ENCODE measurements at regions not wholly inside any gene's neighbourhood (a gene's known extent, or its start where the extent isn't known, plus 50 kb on each side); places are given as distances from the start of the nearest gene placed in this dataset.

DNA sequence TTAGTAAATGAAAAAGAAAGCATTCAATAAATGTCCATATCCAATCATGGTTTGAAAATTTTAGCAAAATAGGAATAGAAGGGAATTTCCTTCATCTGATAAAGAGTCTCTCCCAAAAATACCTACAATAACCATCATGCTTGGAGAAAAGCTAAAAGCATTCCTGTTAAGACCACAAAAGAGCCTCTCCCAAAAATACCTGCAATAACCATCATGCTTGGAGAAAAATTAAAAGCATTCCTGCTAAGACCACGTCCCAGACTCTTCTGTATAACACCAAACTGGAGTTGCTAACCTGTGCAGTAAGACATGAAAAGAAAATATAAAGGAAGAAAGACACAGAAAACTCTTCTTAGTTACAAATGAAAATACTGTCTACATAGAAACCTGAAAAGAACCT lies 69.4 kb downstream of the LINC01488 start:
- H3K4me3 ChIP-seq, result no peak overlapping the region
- H3K27ac ChIP-seq, result no peak overlapping the region
- ChIA-PET CTCF (no interaction called here), POLR2A (no interaction called here)
- 26% methylated on average over 1 of the region's 1 CpG for WGBS (ENCODE audit: missing lambda C conversion rate)
- DNase-seq (ENCODE audit: low read depth in 1 of 2, low spot score in 1 of 2), result no peak
- no peak overlapping the region for H3K4me2 ChIP-seq
- FAIRE-seq, result no peak
- peaks cover 31% of the 10 kb centered on the region for H3K9me3 ChIP-seq
- TF ChIP-seq FOSL2 (IDR thresholded peaks at IDR 0.05) (no peak), FOSL2 (CRISPR knock-in tag; IDR thresholded peaks at IDR 0.05) (no peak), KDM1A (IDR thresholded peaks at IDR 0.05; ENCODE audit: low read depth) (no peak)
- ATAC-seq, result no peak
- no peaks in the 10 kb centered on the region for H3K4me1 ChIP-seq

DNA sequence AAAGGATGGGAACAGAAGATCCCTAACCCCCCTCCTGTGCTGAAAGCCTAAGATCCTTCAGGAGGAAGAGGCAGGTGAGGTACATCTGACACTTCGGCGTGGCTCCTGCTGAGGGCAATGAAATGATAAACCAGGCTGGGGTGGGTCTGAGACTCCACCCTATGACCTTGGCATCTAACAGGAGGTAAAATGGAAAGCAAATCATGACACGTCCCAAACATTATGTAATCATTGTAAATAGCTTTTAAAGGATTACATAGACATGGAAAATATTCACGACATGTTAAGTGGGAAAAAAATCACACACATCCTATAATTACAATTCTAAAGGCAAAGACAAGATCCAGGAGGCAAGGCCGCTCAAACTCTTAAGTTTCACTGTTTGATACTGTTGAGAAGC lies 70.5 kb downstream of the LINC01488 start:
- H3K27ac ChIP-seq, result no peak overlapping the region
- DNase-seq (ENCODE audit: low read depth in 1 of 2, low spot score in 1 of 2), result no peak
- CTCF ChIA-PET, result no interaction called here
- WGBS (ENCODE audit: missing lambda C conversion rate), result 78% methylated on average over 5 of the region's 5 CpGs
- H3K9me3 ChIP-seq, result peaks cover 31% of the 10 kb centered on the region
- POLR2A ChIA-PET, result no interaction called here
- no peaks in the 10 kb centered on the region for H3K4me1 ChIP-seq
- FAIRE-seq, result no peak
- ATAC-seq, result no peak
- TF ChIP-seq ZNF302 (CRISPR knock-in tag; IDR thresholded peaks at IDR 0.05) (no peak), CHD4 (IDR thresholded peaks at IDR 0.05; ENCODE audit: borderline replicate concordance) (no peak), CBX8 (IDR thresholded peaks at IDR 0.05) (no peak), TP53 (CRISPR knock-in tag; IDR thresholded peaks at IDR 0.05) (no peak), KDM1A (IDR thresholded peaks at IDR 0.05; ENCODE audit: low read depth) (no peak), ZSCAN20 (CRISPR knock-in tag; IDR thresholded peaks at IDR 0.05) (no peak), TFCP2L1 (CRISPR knock-in tag; IDR thresholded peaks at IDR 0.05) (no peak), EP300 (IDR thresholded peaks at IDR 0.05) (no peak)
- TF ChIP-seq, protein P1, sequence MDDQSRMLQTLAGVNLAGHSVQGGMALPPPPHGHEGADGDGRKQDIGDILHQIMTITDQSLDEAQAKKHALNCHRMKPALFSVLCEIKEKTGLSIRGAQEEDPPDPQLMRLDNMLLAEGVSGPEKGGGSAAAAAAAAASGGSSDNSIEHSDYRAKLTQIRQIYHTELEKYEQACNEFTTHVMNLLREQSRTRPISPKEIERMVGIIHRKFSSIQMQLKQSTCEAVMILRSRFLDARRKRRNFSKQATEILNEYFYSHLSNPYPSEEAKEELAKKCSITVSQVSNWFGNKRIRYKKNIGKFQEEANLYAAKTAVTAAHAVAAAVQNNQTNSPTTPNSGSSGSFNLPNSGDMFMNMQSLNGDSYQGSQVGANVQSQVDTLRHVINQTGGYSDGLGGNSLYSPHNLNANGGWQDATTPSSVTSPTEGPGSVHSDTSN (IDR thresholded peaks at IDR 0.05), result no peak
- no peak overlapping the region for H3K4me2 ChIP-seq
- no peak overlapping the region for H3K4me3 ChIP-seq

DNA sequence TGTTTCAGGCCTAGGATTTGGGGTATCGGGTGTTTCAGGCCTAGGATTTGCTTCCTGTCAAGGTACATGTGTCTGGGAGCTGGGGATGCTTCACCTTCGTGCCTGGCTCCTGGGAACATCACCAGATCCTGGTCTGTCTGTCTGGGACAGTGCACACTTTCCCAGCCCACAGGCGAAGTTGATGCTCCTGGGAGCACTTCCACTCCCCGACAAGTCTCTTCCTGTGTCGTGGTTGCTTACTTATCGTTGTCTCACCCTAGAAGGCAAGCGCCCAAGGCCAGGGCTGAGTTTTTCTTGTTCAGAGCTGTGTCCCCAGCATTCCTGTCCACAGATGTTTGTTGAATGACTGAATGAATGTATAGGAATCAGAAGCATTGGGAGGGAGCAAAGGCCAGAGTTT lies 71.5 kb downstream of the LINC01488 start:
- DNase-seq (ENCODE audit: low read depth in 1 of 2, low spot score in 1 of 2) (no peak), ATAC-seq (no peak), FAIRE-seq (no peak)
- H3K4me3 ChIP-seq, result no peak overlapping the region
- H3K27ac ChIP-seq, result no peak overlapping the region
- no peaks in the 10 kb centered on the region for H3K4me1 ChIP-seq
- POLR2A ChIA-PET, result no interaction called here
- TF ChIP-seq HOXB5 (CRISPR knock-in tag; IDR thresholded peaks at IDR 0.05) (no peak), HEYL (CRISPR knock-in tag; IDR thresholded peaks at IDR 0.05) (no peak), BHLHE40 (IDR thresholded peaks at IDR 0.05; ENCODE audit: low read depth, low read length) (no peak), SMC3 (IDR thresholded peaks at IDR 0.05) (no peak), ZSCAN20 (CRISPR knock-in tag; IDR thresholded peaks at IDR 0.05) (no peak), HDAC2 (IDR thresholded peaks at IDR 0.05) (no peak)
- peaks cover 30% of the 10 kb centered on the region for H3K9me3 ChIP-seq
- no peak overlapping the region for H3K4me2 ChIP-seq
- WGBS (ENCODE audit: missing lambda C conversion rate), result 87% methylated on average over 7 of the region's 7 CpGs
- CTCF ChIA-PET, result no interaction called here

DNA sequence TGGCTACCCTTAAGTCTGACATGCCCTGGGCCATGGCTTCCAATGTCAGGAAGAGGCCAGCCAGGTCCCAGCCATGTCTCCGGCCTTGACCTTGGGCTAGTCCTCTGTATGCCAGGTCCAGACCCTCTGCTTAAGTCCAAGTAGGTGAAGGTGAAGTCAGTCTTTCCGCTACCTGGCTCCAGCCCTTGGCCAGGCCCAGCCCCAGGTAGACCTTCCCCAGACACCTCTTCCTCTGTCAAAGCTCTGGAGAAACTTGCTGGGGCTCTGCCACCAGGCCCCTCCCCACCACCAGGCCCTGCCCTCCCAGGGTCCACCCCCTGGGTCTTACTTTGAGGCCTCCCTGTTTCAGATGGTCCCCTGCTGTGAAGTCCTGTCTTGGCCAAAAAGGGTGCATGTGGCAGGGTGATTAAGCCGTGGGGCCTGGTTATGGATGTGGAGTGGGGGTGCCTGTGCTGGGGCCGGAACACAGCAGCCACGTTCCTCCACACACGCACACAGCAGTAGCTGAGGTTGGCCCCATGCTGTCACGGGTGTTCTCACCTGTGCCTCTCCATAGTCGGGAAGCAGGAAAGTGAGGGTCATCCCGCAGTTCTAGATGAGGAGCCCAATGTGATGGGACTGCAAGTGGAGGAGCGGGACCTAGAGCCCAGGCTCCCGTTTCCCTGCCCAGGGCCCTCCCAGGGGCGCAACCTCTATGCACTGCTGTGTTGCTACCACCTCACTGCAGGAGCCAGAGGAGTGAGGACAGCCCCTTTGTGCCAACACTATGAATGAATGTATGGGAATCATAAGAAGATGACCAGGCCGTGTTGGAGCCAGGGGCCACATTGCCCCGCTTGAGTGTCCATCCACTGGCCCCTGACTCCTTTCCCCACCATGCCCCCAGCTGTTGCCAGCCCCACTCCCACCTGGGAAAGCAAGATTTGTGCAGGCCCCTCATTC lies 72.2 kb downstream of the LINC01488 start:
- FAIRE-seq (no peak), ATAC-seq (no peak), DNase-seq (ENCODE audit: low read depth in 1 of 2, low spot score in 1 of 2) (no peak)
- Histone ChIP-seq H3K4me2 (no peak overlapping the region), H3K27ac (no peak overlapping the region), H3K4me1 (no peaks in the 10 kb centered on the region), H3K4me3 (no peak overlapping the region), H3K9me3 (peaks cover 24% of the 10 kb centered on the region)
- CTCF ChIA-PET, result no interaction called here
- TF ChIP-seq MAFK (IDR thresholded peaks at IDR 0.05; ENCODE audit: partially characterized antibody), result no peak
- TF ChIP-seq PHF8 (IDR thresholded peaks at IDR 0.05; ENCODE audit: borderline replicate concordance, low read depth), result no peak
- TF ChIP-seq, protein P2, sequence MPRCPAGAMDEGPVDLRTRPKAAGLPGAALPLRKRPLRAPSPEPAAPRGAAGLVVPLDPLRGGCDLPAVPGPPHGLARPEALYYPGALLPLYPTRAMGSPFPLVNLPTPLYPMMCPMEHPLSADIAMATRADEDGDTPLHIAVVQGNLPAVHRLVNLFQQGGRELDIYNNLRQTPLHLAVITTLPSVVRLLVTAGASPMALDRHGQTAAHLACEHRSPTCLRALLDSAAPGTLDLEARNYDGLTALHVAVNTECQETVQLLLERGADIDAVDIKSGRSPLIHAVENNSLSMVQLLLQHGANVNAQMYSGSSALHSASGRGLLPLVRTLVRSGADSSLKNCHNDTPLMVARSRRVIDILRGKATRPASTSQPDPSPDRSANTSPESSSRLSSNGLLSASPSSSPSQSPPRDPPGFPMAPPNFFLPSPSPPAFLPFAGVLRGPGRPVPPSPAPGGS (IDR thresholded peaks at IDR 0.05), result no peak
- no peak for TF ChIP-seq CEBPB (IDR thresholded peaks at IDR 0.05)
- TF ChIP-seq JUN (IDR thresholded peaks at IDR 0.05), result no peak
- TF ChIP-seq, protein P3, sequence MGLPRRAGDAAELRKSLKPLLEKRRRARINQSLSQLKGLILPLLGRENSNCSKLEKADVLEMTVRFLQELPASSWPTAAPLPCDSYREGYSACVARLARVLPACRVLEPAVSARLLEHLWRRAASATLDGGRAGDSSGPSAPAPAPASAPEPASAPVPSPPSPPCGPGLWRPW (IDR thresholded peaks at IDR 0.05), result no peak
- no peak for TF ChIP-seq JUNB (IDR thresholded peaks at IDR 0.05)
- no peak for TF ChIP-seq NFE2L2 (conservative IDR thresholded peaks at IDR 0.05; ENCODE audit: low read length)
- no peak for TF ChIP-seq HOXA7 (CRISPR knock-in tag; IDR thresholded peaks at IDR 0.05)
- no peak for TF ChIP-seq EHMT2 (IDR thresholded peaks at IDR 0.05; ENCODE audit: low read depth)
- TF ChIP-seq, protein P4, sequence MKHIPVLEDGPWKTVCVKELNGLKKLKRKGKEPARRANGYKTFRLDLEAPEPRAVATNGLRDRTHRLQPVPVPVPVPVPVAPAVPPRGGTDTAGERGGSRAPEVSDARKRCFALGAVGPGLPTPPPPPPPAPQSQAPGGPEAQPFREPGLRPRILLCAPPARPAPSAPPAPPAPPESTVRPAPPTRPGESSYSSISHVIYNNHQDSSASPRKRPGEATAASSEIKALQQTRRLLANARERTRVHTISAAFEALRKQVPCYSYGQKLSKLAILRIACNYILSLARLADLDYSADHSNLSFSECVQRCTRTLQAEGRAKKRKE (CRISPR knock-in tag; IDR thresholded peaks at IDR 0.05; ENCODE audit: low read depth), result no peak
- no peak for TF ChIP-seq EP300 (IDR thresholded peaks at IDR 0.05)
- TF ChIP-seq, protein P5, sequence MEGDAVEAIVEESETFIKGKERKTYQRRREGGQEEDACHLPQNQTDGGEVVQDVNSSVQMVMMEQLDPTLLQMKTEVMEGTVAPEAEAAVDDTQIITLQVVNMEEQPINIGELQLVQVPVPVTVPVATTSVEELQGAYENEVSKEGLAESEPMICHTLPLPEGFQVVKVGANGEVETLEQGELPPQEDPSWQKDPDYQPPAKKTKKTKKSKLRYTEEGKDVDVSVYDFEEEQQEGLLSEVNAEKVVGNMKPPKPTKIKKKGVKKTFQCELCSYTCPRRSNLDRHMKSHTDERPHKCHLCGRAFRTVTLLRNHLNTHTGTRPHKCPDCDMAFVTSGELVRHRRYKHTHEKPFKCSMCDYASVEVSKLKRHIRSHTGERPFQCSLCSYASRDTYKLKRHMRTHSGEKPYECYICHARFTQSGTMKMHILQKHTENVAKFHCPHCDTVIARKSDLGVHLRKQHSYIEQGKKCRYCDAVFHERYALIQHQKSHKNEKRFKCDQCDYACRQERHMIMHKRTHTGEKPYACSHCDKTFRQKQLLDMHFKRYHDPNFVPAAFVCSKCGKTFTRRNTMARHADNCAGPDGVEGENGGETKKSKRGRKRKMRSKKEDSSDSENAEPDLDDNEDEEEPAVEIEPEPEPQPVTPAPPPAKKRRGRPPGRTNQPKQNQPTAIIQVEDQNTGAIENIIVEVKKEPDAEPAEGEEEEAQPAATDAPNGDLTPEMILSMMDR (IDR thresholded peaks at IDR 0.05), result no peak
- 92% methylated on average over 12 of the region's 14 CpGs for WGBS (ENCODE audit: missing lambda C conversion rate)
- POLR2A ChIA-PET, result no interaction called here
